ENCODE measurements at regions not wholly inside any gene's neighbourhood (a gene's known extent, or its start where the extent isn't known, plus 50 kb on each side); places are given as distances from the start of the nearest gene placed in this dataset.

- no peak overlapping the region for H3K18ac ChIP-seq (ENCODE audit: low read depth in 1 of 2, low read length in 2 of 2)
- H3K36me3 ChIP-seq (ENCODE audit: control insufficient read depth in 1 of 2, insufficient read depth in 2 of 2, low read depth in 1 of 2, low read length in 2 of 2), result no peaks in the 10 kb centered on the region
- H2BK12ac ChIP-seq (ENCODE audit: low read length in 2 of 2), result no peak overlapping the region
- H3K4me3 ChIP-seq (ENCODE audit: insufficient read depth in 1 of 2, low read depth in 1 of 2, low read length in 2 of 2), result no peak overlapping the region
- H3K14ac ChIP-seq (ENCODE audit: low read length in 2 of 2), result no peak overlapping the region
- H3K9me3 ChIP-seq (ENCODE audit: control insufficient read depth, low read length), result no peaks in the 10 kb centered on the region
- no peak overlapping the region for H3K4ac ChIP-seq (ENCODE audit: low read depth in 1 of 2, low read length in 2 of 2)
- no peak for DNase-seq
- no peak overlapping the region for H2AK5ac ChIP-seq (ENCODE audit: low read length, severe bottlenecking)
- no peak overlapping the region for H3K23ac ChIP-seq (ENCODE audit: low read length in 2 of 2)
- H4K91ac ChIP-seq (ENCODE audit: low read length), result no peak overlapping the region
- H3K4me2 ChIP-seq (ENCODE audit: low read length, poor library complexity, severe bottlenecking), result no peak overlapping the region
- H3K27ac ChIP-seq (ENCODE audit: low read length, poor library complexity, severe bottlenecking), result no peak overlapping the region
- H2BK5ac ChIP-seq (ENCODE audit: low read depth, low read length, poor library complexity, severe bottlenecking), result no peak overlapping the region
- H2BK120ac ChIP-seq (ENCODE audit: low read depth, low read length), result no peak overlapping the region
- H3K79me1 ChIP-seq (replicated peaks; ENCODE audit: low read length, poor library complexity, severe bottlenecking), result no peaks in the 10 kb centered on the region
- no peak overlapping the region for H4K8ac ChIP-seq (ENCODE audit: low read length)
- H3K4me1 ChIP-seq (ENCODE audit: control insufficient read depth, insufficient read depth, low read depth, low read length), result peaks cover 6% of the 10 kb centered on the region
- no peak overlapping the region for H2BK15ac ChIP-seq (ENCODE audit: low read depth, poor library complexity, severe bottlenecking)
- no peak overlapping the region for H2AFZ ChIP-seq (ENCODE audit: low read depth, low read length)
- H3K27me3 ChIP-seq (ENCODE audit: control insufficient read depth in 1 of 2, insufficient read depth in 1 of 2, low read length in 2 of 2), result peaks cover 0 to 3% of the 10 kb centered on the region in 2 experiments
- no peak overlapping the region for H3K9ac ChIP-seq (ENCODE audit: low read length)
These were observed 201.8 kb upstream of the MPDZ start for GRCh38 chr9:13481274-13481673.

GRCh38 chr9:13480693-13481092 is 201.2 kb upstream of the MPDZ start:
- Histone ChIP-seq H3K9ac (ENCODE audit: low read length) (no peak overlapping the region), H3K4ac (ENCODE audit: low read depth in 1 of 2, low read length in 2 of 2) (no peak overlapping the region), H3K79me1 (replicated peaks; ENCODE audit: low read length, poor library complexity, severe bottlenecking) (no peaks in the 10 kb centered on the region), H3K27ac (ENCODE audit: low read length, poor library complexity, severe bottlenecking) (no peak overlapping the region), H2BK12ac (ENCODE audit: low read length in 2 of 2) (no peak overlapping the region), H3K4me1 (ENCODE audit: control insufficient read depth, insufficient read depth, low read depth, low read length) (peaks cover 6% of the 10 kb centered on the region), H2AFZ (ENCODE audit: low read depth, low read length) (no peak overlapping the region), H2BK120ac (ENCODE audit: low read depth, low read length) (no peak overlapping the region), H3K4me2 (ENCODE audit: low read length, poor library complexity, severe bottlenecking) (no peak overlapping the region), H3K23ac (ENCODE audit: low read length in 2 of 2) (no peak overlapping the region), H3K4me3 (ENCODE audit: insufficient read depth in 1 of 2, low read depth in 1 of 2, low read length in 2 of 2) (no peak overlapping the region), H2BK15ac (ENCODE audit: low read depth, poor library complexity, severe bottlenecking) (no peak overlapping the region), H3K36me3 (ENCODE audit: control insufficient read depth in 1 of 2, insufficient read depth in 2 of 2, low read depth in 1 of 2, low read length in 2 of 2) (no peaks in the 10 kb centered on the region), H3K9me3 (ENCODE audit: control insufficient read depth, low read length) (no peaks in the 10 kb centered on the region), H3K18ac (ENCODE audit: low read depth in 1 of 2, low read length in 2 of 2) (no peak overlapping the region), H2AK5ac (ENCODE audit: low read length, severe bottlenecking) (no peak overlapping the region), H3K27me3 (ENCODE audit: control insufficient read depth in 1 of 2, insufficient read depth in 1 of 2, low read length in 2 of 2) (peaks cover 0 to 3% of the 10 kb centered on the region in 2 experiments), H3K14ac (ENCODE audit: low read length in 2 of 2) (no peak overlapping the region), H4K91ac (ENCODE audit: low read length) (no peak overlapping the region), H2BK5ac (ENCODE audit: low read depth, low read length, poor library complexity, severe bottlenecking) (no peak overlapping the region), H4K8ac (ENCODE audit: low read length) (no peak overlapping the region)
- no peak for DNase-seq
- 82% methylated on average over 3 of the region's 3 CpGs for WGBS

GRCh38 chr9:13479096-13479495 is 199.6 kb upstream of the MPDZ start:
- Histone ChIP-seq H3K4me2 (ENCODE audit: low read length, poor library complexity, severe bottlenecking) (no peak overlapping the region), H3K9ac (ENCODE audit: low read length) (no peak overlapping the region), H3K4ac (ENCODE audit: low read depth in 1 of 2, low read length in 2 of 2) (no peak overlapping the region), H2AK5ac (ENCODE audit: low read length, severe bottlenecking) (no peak overlapping the region), H3K14ac (ENCODE audit: low read length in 2 of 2) (no peak overlapping the region), H3K4me1 (ENCODE audit: control insufficient read depth, insufficient read depth, low read depth, low read length) (peaks cover 6% of the 10 kb centered on the region), H3K23ac (ENCODE audit: low read length in 2 of 2) (no peak overlapping the region), H3K27ac (ENCODE audit: low read length, poor library complexity, severe bottlenecking) (peak overlapping the region; percentile 4), H3K27me3 (ENCODE audit: control insufficient read depth in 1 of 2, insufficient read depth in 1 of 2, low read length in 2 of 2) (peaks cover 0 to 1% of the 10 kb centered on the region in 2 experiments), H2BK5ac (ENCODE audit: low read depth, low read length, poor library complexity, severe bottlenecking) (no peak overlapping the region), H3K9me3 (ENCODE audit: control insufficient read depth, low read length) (peaks cover 15% of the 10 kb centered on the region), H4K8ac (ENCODE audit: low read length) (no peak overlapping the region), H4K91ac (ENCODE audit: low read length) (no peak overlapping the region), H3K18ac (ENCODE audit: low read depth in 1 of 2, low read length in 2 of 2) (no peak overlapping the region), H2BK12ac (ENCODE audit: low read length in 2 of 2) (no peak overlapping the region), H3K4me3 (ENCODE audit: insufficient read depth in 1 of 2, low read depth in 1 of 2, low read length in 2 of 2) (no peak overlapping the region), H3K79me1 (replicated peaks; ENCODE audit: low read length, poor library complexity, severe bottlenecking) (no peaks in the 10 kb centered on the region), H2BK120ac (ENCODE audit: low read depth, low read length) (no peak overlapping the region), H2BK15ac (ENCODE audit: low read depth, poor library complexity, severe bottlenecking) (no peak overlapping the region), H3K36me3 (ENCODE audit: control insufficient read depth in 1 of 2, insufficient read depth in 2 of 2, low read depth in 1 of 2, low read length in 2 of 2) (no peaks in the 10 kb centered on the region), H2AFZ (ENCODE audit: low read depth, low read length) (no peak overlapping the region)
- DNase-seq, result no peak

- Histone ChIP-seq H2AK5ac (ENCODE audit: low read length, severe bottlenecking) (no peak overlapping the region), H3K27me3 (ENCODE audit: control insufficient read depth in 1 of 2, insufficient read depth in 1 of 2, low read length in 2 of 2) (no peaks in the 10 kb centered on the region), H3K9me3 (ENCODE audit: control insufficient read depth, low read length) (peaks cover 20% of the 10 kb centered on the region), H3K4me1 (ENCODE audit: control insufficient read depth, insufficient read depth, low read depth, low read length) (peaks cover 6% of the 10 kb centered on the region), H3K27ac (ENCODE audit: low read length, poor library complexity, severe bottlenecking) (peak overlapping the region; percentile 4), H3K14ac (ENCODE audit: low read length in 2 of 2) (no peak overlapping the region), H2BK120ac (ENCODE audit: low read depth, low read length) (no peak overlapping the region), H4K8ac (ENCODE audit: low read length) (no peak overlapping the region), H3K18ac (ENCODE audit: low read depth in 1 of 2, low read length in 2 of 2) (no peak overlapping the region), H3K4ac (ENCODE audit: low read depth in 1 of 2, low read length in 2 of 2) (no peak overlapping the region), H3K36me3 (ENCODE audit: control insufficient read depth in 1 of 2, insufficient read depth in 2 of 2, low read depth in 1 of 2, low read length in 2 of 2) (no peaks in the 10 kb centered on the region), H2BK5ac (ENCODE audit: low read depth, low read length, poor library complexity, severe bottlenecking) (no peak overlapping the region), H2AFZ (ENCODE audit: low read depth, low read length) (no peak overlapping the region), H3K79me1 (replicated peaks; ENCODE audit: low read length, poor library complexity, severe bottlenecking) (no peaks in the 10 kb centered on the region), H4K91ac (ENCODE audit: low read length) (no peak overlapping the region), H3K4me3 (ENCODE audit: insufficient read depth in 1 of 2, low read depth in 1 of 2, low read length in 2 of 2) (no peak overlapping the region), H3K23ac (ENCODE audit: low read length in 2 of 2) (no peak overlapping the region), H2BK15ac (ENCODE audit: low read depth, poor library complexity, severe bottlenecking) (no peak overlapping the region), H3K4me2 (ENCODE audit: low read length, poor library complexity, severe bottlenecking) (no peak overlapping the region), H3K9ac (ENCODE audit: low read length) (peak overlapping the region; percentile 4), H2BK12ac (ENCODE audit: low read length in 2 of 2) (no peak overlapping the region)
- WGBS, result 89% methylated on average over 1 of the region's 1 CpG
- DNase-seq, result no peak
These were observed 199.1 kb upstream of the MPDZ start for GRCh38 chr9:13478639-13479038.
